Peyer's patch (tissue), 4 donors: ENCODE measurements at regions not wholly inside any gene's neighbourhood (a gene's known extent, or its start where the extent isn't known, plus 50 kb on each side); places are given as distances from the start of the nearest gene placed in this dataset.

ENCODE experiments used
- DNase-seq, 3 donors: peaks; one replicate each; pipeline ENCODE4 v3.0.0-alpha.2; 2017 to 2019
- H3K27ac ChIP-seq, 4 donors: fragments of 200-600 bp; sonication (generic); one replicate each; pipeline ENCODE4 v1.5.1; 2016 to 2019
- H3K27me3 ChIP-seq, 2 donors: fragments of 200-600 bp; sonication (generic); one replicate each; pipeline ENCODE4 v1.5.1; 2019
- H3K36me3 ChIP-seq, 3 donors: fragments of 200-600 bp; sonication (generic); one replicate each; pipeline ENCODE4 v1.5.1; 2016 to 2019
- H3K4me1 ChIP-seq, 4 donors: fragments of 200-600 bp; sonication (generic); one replicate each; pipeline ENCODE4 v1.5.1; 2016 to 2019
- H3K4me3 ChIP-seq, 4 donors: fragments of 200-600 bp; sonication (generic); 1 replicate in 3 of 4; 2 replicates in 1 of 4; pipeline ENCODE4 v1.5.1; 2016 to 2019; ENCODE audit warnings: mild to moderate bottlenecking in 1 of 4
- H3K9me3 ChIP-seq, 4 donors: fragments of 200-600 bp; sonication (generic); one replicate each; pipeline ENCODE4 v1.5.1; 2016 to 2019; ENCODE audit warnings: mild to moderate bottlenecking in 1 of 4
- CTCF ChIP-seq, 6 experiments: fragments of 450-650 bp in 4 of 6; fragments of 200-600 bp in 2 of 6; sonication (generic) in 1 of 6; IDR thresholded peaks; one replicate each; pipeline ENCODE4 v1.5.1; 2017 to 2019; ENCODE audit warnings: antibody characterized with exemption in 6 of 6, mild to moderate bottlenecking in 3 of 6, moderate library complexity in 1 of 6
- POLR2A ChIP-seq, 2 donors: fragments of 450-650 bp; IDR thresholded peaks; one replicate each; pipeline ENCODE4 v1.5.1; 2017; ENCODE audit warnings: antibody characterized with exemption in 2 of 2, mild to moderate bottlenecking in 2 of 2, moderate library complexity in 2 of 2

- no peak overlapping the region for H3K4me3 ChIP-seq
- no peaks in the 10 kb centered on the region for H3K9me3 ChIP-seq
- H3K27me3 ChIP-seq: no peaks in the 10 kb centered on the region
- H3K36me3 ChIP-seq: no peaks in the 10 kb centered on the region
- no peak overlapping the region for H3K27ac ChIP-seq
- DNase-seq: no peak
- H3K4me1 ChIP-seq: no peaks in the 10 kb centered on the region
- TF ChIP-seq CTCF (IDR thresholded peaks at IDR 0.05) (no peak), POLR2A (IDR thresholded peaks at IDR 0.05) (no peak)
Observed at GRCh38 chr20:58565461-58566175, 50.4 kb upstream of the APCDD1L start.
